H1 (cell line): ENCODE measurements at regions not wholly inside any gene's neighbourhood (a gene's known extent, or its start where the extent isn't known, plus 50 kb on each side); places are given as distances from the start of the nearest gene placed in this dataset.

Experiments
- CTCF ChIA-PET: fragments of 300-600 bp; sonication (Branson Sonifier 250); formaldehyde crosslinking; loops from one replicate; lab custom pipeline; 2021; ENCODE audit not compliant: partially characterized antibody; lab: Charles Lee
- POLR2A ChIA-PET: fragments of 300-600 bp; sonication (Branson Sonifier 250); formaldehyde crosslinking; loops from one replicate; lab custom pipeline; 2021; ENCODE audit warnings: inconsistent platforms; ENCODE audit not compliant: partially characterized antibody; lab: Charles Lee
- DNase-seq, 2 experiments: peaks; one replicate each; pipeline versions ENCODE4 v3.0.0 to v3.0.0-alpha.2; 2010 to 2022; ENCODE audit warnings: low spot score in 2 of 2, low read depth in 1 of 2, mixed read lengths in 1 of 2
- FAIRE-seq: peaks from 2 replicates; lab custom pipeline; 2011; peaks lifted over from hg19 to GRCh38; lab: Jason Lieb, UNC
- H2AFZ ChIP-seq: 2 replicates; pipeline ENCODE4 v1.8.1; 2012; ENCODE audit warnings: low read length, inconsistent platforms
- H2AK5ac ChIP-seq: 2 replicates; pipeline ENCODE4 v1.6.1; 2013; ENCODE audit warnings: low read depth, low read length
- H2BK120ac ChIP-seq: replicated peaks from 2 replicates; pipeline ENCODE3; 2013; ENCODE audit warnings: low read depth, low read length, inconsistent platforms
- H2BK12ac ChIP-seq: 2 replicates; pipeline ENCODE4 v1.6.1; 2013; ENCODE audit warnings: low read depth, low read length
- H2BK15ac ChIP-seq: 2 replicates; pipeline ENCODE4 v1.6.1; 2013; ENCODE audit warnings: low read length
- H2BK20ac ChIP-seq: 2 replicates; pipeline ENCODE4 v1.6.1; 2013; ENCODE audit warnings: low read length
- H2BK5ac ChIP-seq: 2 replicates; pipeline ENCODE4 v1.6.1; 2013; ENCODE audit warnings: low read depth, low read length
- H3K14ac ChIP-seq: 2 replicates; pipeline ENCODE4 v1.6.1; 2013; ENCODE audit warnings: inconsistent platforms; ENCODE audit not compliant: insufficient read length
- H3K18ac ChIP-seq: 2 replicates; pipeline ENCODE4 v1.6.1; 2013; ENCODE audit warnings: low read length; ENCODE audit errors: extremely low read depth
- H3K23ac ChIP-seq: 2 replicates; pipeline ENCODE4 v1.6.1; 2013; ENCODE audit warnings: inconsistent platforms; ENCODE audit not compliant: insufficient read length
- H3K23me2 ChIP-seq: 2 replicates; pipeline ENCODE4 v1.6.1; 2013; ENCODE audit warnings: low read depth, low read length
- H3K27ac ChIP-seq: 2 replicates; pipeline ENCODE4 v1.6.1; 2011; ENCODE audit warnings: low read depth, low read length, inconsistent platforms
- H3K27me3 ChIP-seq, 4 experiments: replicated peaks in 1 of 4; 1 replicate in 1 of 4; 2 replicates in 3 of 4; pipeline versions ENCODE4 v1.6.1 to v1.8.1; 2011 to 2013; ENCODE audit warnings: low read length in 3 of 4, mild to moderate bottlenecking in 3 of 4, inconsistent platforms in 2 of 4, mixed read lengths in 2 of 4, moderate library complexity in 1 of 4; ENCODE audit not compliant: control insufficient read depth in 3 of 4, insufficient read depth in 3 of 4; ENCODE audit errors: extremely low read depth in 1 of 4
- H3K36me3 ChIP-seq, 4 experiments: 2 replicates each; pipeline versions ENCODE4 v1.6.1 to v1.8.1; 2011 to 2013; ENCODE audit warnings: mild to moderate bottlenecking in 4 of 4, low read length in 3 of 4, moderate library complexity in 2 of 4, control low read depth in 1 of 4, inconsistent platforms in 1 of 4; ENCODE audit not compliant: insufficient read depth in 4 of 4, control insufficient read depth in 2 of 4
- H3K4ac ChIP-seq: replicated peaks from 2 replicates; pipeline ENCODE3; 2013; ENCODE audit warnings: low read length, low read depth, mixed read lengths, inconsistent platforms; ENCODE audit not compliant: insufficient read length
- H3K4me1 ChIP-seq, 4 experiments: replicated peaks in 1 of 4; 1 replicate in 1 of 4; 2 replicates in 3 of 4; pipeline versions ENCODE4 v1.6.1 to v1.8.1; 2011 to 2013; ENCODE audit warnings: low read length in 3 of 4, inconsistent platforms in 2 of 4, mixed read lengths in 1 of 4; ENCODE audit not compliant: insufficient read depth in 4 of 4, control insufficient read depth in 3 of 4
- H3K4me2 ChIP-seq, 2 experiments: 2 replicates each; pipeline versions ENCODE4 v1.6.1 to v1.8.1; 2011 to 2013; ENCODE audit warnings: low read depth in 2 of 2, low read length in 2 of 2, control low read depth in 1 of 2, inconsistent platforms in 1 of 2, mild to moderate bottlenecking in 1 of 2; ENCODE audit not compliant: insufficient read depth in 1 of 2
- H3K4me3 ChIP-seq, 4 experiments: fragments of 200-600, 300-600 bp in 1 of 4; sonication (generic), shearing (Covaris generic), sonication (Bioruptor Twin) in 1 of 4; 2 replicates each; pipeline versions ENCODE4 v1.5.1 to v1.8.1; 2011 to 2016; ENCODE audit warnings: low read length in 4 of 4, low read depth in 3 of 4, control low read depth in 2 of 4, inconsistent platforms in 2 of 4, mild to moderate bottlenecking in 2 of 4, mixed read lengths in 1 of 4, moderate library complexity in 1 of 4; ENCODE audit not compliant: insufficient read depth in 2 of 4; ENCODE audit errors: extremely low read depth in 1 of 4
- H3K56ac ChIP-seq: replicated peaks from 2 replicates; pipeline ENCODE3; 2013; ENCODE audit warnings: low read depth, mild to moderate bottlenecking, mixed read lengths, low read length, inconsistent platforms; ENCODE audit not compliant: insufficient read length
- H3K79me1 ChIP-seq: 2 replicates; pipeline ENCODE4 v1.6.1; 2013; ENCODE audit warnings: low read depth, low read length, control low read depth
- H3K79me2 ChIP-seq, 2 experiments: 2 replicates each; pipeline versions ENCODE4 v1.6.1 to v1.8.1; 2012 to 2013; ENCODE audit warnings: low read length in 2 of 2, mild to moderate bottlenecking in 2 of 2, inconsistent platforms in 1 of 2; ENCODE audit not compliant: insufficient read depth in 2 of 2, control insufficient read depth in 1 of 2
- H3K9ac ChIP-seq, 4 experiments: replicated peaks in 1 of 4; 1 replicate in 1 of 4; 2 replicates in 3 of 4; pipeline versions ENCODE4 v1.6.1 to v1.8.1; 2011 to 2013; ENCODE audit warnings: low read depth in 3 of 4, low read length in 3 of 4, control low read depth in 2 of 4, mild to moderate bottlenecking in 2 of 4, moderate library complexity in 2 of 4, inconsistent platforms in 1 of 4; ENCODE audit errors: extremely low read depth in 1 of 4
- H3K9me3 ChIP-seq, 2 experiments: 2 replicates each; pipeline versions ENCODE4 v1.6.1 to v1.8.1; 2012 to 2013; ENCODE audit warnings: mild to moderate bottlenecking in 2 of 2, moderate library complexity in 2 of 2, control low read depth in 1 of 2, inconsistent platforms in 1 of 2, low read depth in 1 of 2, low read length in 1 of 2, mixed read lengths in 1 of 2; ENCODE audit not compliant: insufficient read depth in 2 of 2
- H4K20me1 ChIP-seq, 2 experiments: replicated peaks in 1 of 2; 2 replicates each; pipeline versions ENCODE3 to v1.8.1; 2011 to 2013; ENCODE audit warnings: inconsistent platforms in 2 of 2, low read length in 2 of 2, mild to moderate bottlenecking in 1 of 2; ENCODE audit not compliant: insufficient read depth in 2 of 2, control insufficient read depth in 1 of 2
- H4K5ac ChIP-seq: 2 replicates; pipeline ENCODE4 v1.6.1; 2013; ENCODE audit warnings: low read length, low read depth, mixed read lengths, inconsistent platforms; ENCODE audit not compliant: insufficient read length
- H4K8ac ChIP-seq: 2 replicates; pipeline ENCODE4 v1.8.0; 2013; ENCODE audit warnings: mild to moderate bottlenecking, moderate library complexity, low read length, inconsistent platforms; ENCODE audit not compliant: insufficient read depth; ENCODE audit errors: extremely low read depth
- H4K91ac ChIP-seq: replicated peaks from 2 replicates; pipeline ENCODE3; 2013; ENCODE audit warnings: low read length, mixed read lengths, inconsistent platforms; ENCODE audit not compliant: insufficient read length
- ATF2 ChIP-seq: IDR thresholded peaks from 2 replicates; pipeline ENCODE4 v1.6.1; 2012; ENCODE audit warnings: low read length, inconsistent platforms
- ATF3 ChIP-seq: IDR thresholded peaks from 2 replicates; pipeline ENCODE4 v1.6.1; 2011; ENCODE audit warnings: low read depth, mild to moderate bottlenecking, low read length; ENCODE audit not compliant: insufficient read depth
- BRCA1 ChIP-seq: IDR thresholded peaks from 2 replicates; pipeline ENCODE4 v1.6.1; 2012; ENCODE audit warnings: low read depth, low read length, improper control_type of control experiment
- CBX5 ChIP-seq: fragments of 300-800, 300-1000 bp; sonication (generic); IDR thresholded peaks from 2 replicates; pipeline ENCODE4 v1.7.1; 2016; ENCODE audit warnings: antibody characterized with exemption, low read length, low read depth
- JUND ChIP-seq: IDR thresholded peaks from 2 replicates; pipeline ENCODE4 v1.6.1; 2011; ENCODE audit warnings: mild to moderate bottlenecking, improper control_type of control experiment, low read length
- KDM5A ChIP-seq: fragments of 200-600 bp; IDR thresholded peaks from 2 replicates; pipeline ENCODE4 v1.7.1; 2012; ENCODE audit warnings: mild to moderate bottlenecking, low read length, inconsistent platforms, mixed read lengths
- MAFK ChIP-seq: IDR thresholded peaks from 2 replicates; pipeline ENCODE4 v1.6.1; 2012; ENCODE audit warnings: low read depth, mild to moderate bottlenecking, improper control_type of control experiment, low read length
- POU5F1 ChIP-seq: IDR thresholded peaks from 2 replicates; pipeline ENCODE4 v1.6.1; 2011; ENCODE audit warnings: low read depth, mild to moderate bottlenecking, low read length, moderate library complexity
- SIRT6 ChIP-seq: IDR thresholded peaks from one replicate; pipeline ENCODE4 v1.7.1; 2012; ENCODE audit warnings: low read length, inconsistent platforms
- SP2 ChIP-seq: IDR thresholded peaks from 2 replicates; pipeline ENCODE4 v1.6.1; 2012; ENCODE audit warnings: mild to moderate bottlenecking, low read length, inconsistent platforms
- ZNF274 ChIP-seq: IDR thresholded peaks from 2 replicates; pipeline ENCODE4 v1.7.0; 2012; ENCODE audit warnings: low read length, borderline replicate concordance; ENCODE audit errors: extremely low read depth
- WGBS, 2 experiments: shearing (Covaris generic) in 1 of 2; methylation state at CpG; one replicate each; pipeline versions ENCODE4 v1.1.6 to v1.1.7; 2013 to 2015; ENCODE audit warnings: low lambda C conversion rate in 2 of 2, mixed read lengths in 2 of 2, inconsistent platforms in 1 of 2, low coverage in 1 of 2, missing lambda C conversion rate in 1 of 2; ENCODE audit not compliant: insufficient replicate concordance in 2 of 2, insufficient coverage in 1 of 2, insufficient read length in 1 of 2; ENCODE audit errors: extremely low coverage in 1 of 2, missing lambda C conversion rate in 1 of 2; 5-methylcytosine and 5-hydroxymethylcytosine counted together

- H3K4me3 ChIP-seq, result no peak overlapping the region
- H3K79me2 ChIP-seq, result no peaks in the 10 kb centered on the region
- POLR2A ChIA-PET, result no interaction called here
- H3K4ac ChIP-seq, result no peak overlapping the region
- H4K91ac ChIP-seq, result no peak overlapping the region
- no peak for FAIRE-seq
- no peak overlapping the region for H3K4me2 ChIP-seq
- H3K36me3 ChIP-seq, result no peaks in the 10 kb centered on the region
- H2BK15ac ChIP-seq, result no peak overlapping the region
- H3K9ac ChIP-seq, result no peak overlapping the region
- H3K23me2 ChIP-seq, result no peaks in the 10 kb centered on the region; the same call in 1 of the 2 replicates
- H2BK5ac ChIP-seq, result no peak overlapping the region
- CTCF ChIA-PET, result interaction anchor here (0.7 to 6.0 kb wide), 29 partner anchors 9 to 721 kb away, joined by 3 to 36 read pairs (median 5); no protein-coding TSS in a partner anchor
- H3K4me1 ChIP-seq, result 0 out of 7 replicates have a peak, but pooled peaks cover 0 to 2% (median 0%) of the 10 kb centered on the region in 4 experiments
- no peak overlapping the region for H2AK5ac ChIP-seq
- H2BK20ac ChIP-seq, result no peak overlapping the region
- no peak overlapping the region for H4K5ac ChIP-seq
- no peaks in the 10 kb centered on the region for H3K79me1 ChIP-seq
- no peak overlapping the region for H3K27ac ChIP-seq
- no peaks in the 10 kb centered on the region for H3K9me3 ChIP-seq
- H3K56ac ChIP-seq, result no peak overlapping the region
- no peak overlapping the region for H3K14ac ChIP-seq
- no peak overlapping the region for H3K23ac ChIP-seq
- H2BK12ac ChIP-seq, result no peak overlapping the region
- no peak overlapping the region for H4K8ac ChIP-seq
- no peak overlapping the region for H2BK120ac ChIP-seq
- H2AFZ ChIP-seq, result no peak overlapping the region
- no peak overlapping the region for H3K18ac ChIP-seq
- no peaks in the 10 kb centered on the region for H3K27me3 ChIP-seq
- 90% methylated on average over 8 of the region's 8 CpGs; no CpG with 5 or more reads in 1 of the 2 experiments for WGBS, 2 experiments
- DNase-seq, result no peak
- no peaks in the 10 kb centered on the region for H4K20me1 ChIP-seq
- TF ChIP-seq BRCA1 (no peak), ATF3 (no peak), MAFK (no peak), POU5F1 (no peak), ATF2 (no peak), JUND (no peak), ZNF274 (no peak), SP2 (no peak), SIRT6 (no peak), CBX5 (no peak), KDM5A (no peak)
These were observed 476.3 kb downstream of the LRIG3 start for GRCh38 chr12:58443981-58444371.
